A673 (cell line): ENCODE measurements at regions not wholly inside any gene's neighbourhood (a gene's known extent, or its start where the extent isn't known, plus 50 kb on each side); places are given as distances from the start of the nearest gene placed in this dataset.

ENCODE experiments used
- EZH2 ChIP-seq: fragments of 200-600 bp; sonication (generic); IDR thresholded peaks from 2 replicates; pipeline ENCODE4 v1.6.1; 2017; ENCODE audit warnings: borderline replicate concordance, low read depth, mild to moderate bottlenecking, mixed read lengths, antibody characterized with exemption, low read length; ENCODE audit not compliant: poor library complexity, severe bottlenecking
- TF ChIP-seq, protein P1 (sequence below): fragments of 300-800, 200-600 bp; sonication (generic); conservative IDR thresholded peaks from 2 replicates; pipeline ENCODE4 v1.5.1; 2017; ENCODE audit warnings: low read depth, mild to moderate bottlenecking, antibody characterized with exemption, low read length, moderate library complexity, mixed read lengths

DNA sequence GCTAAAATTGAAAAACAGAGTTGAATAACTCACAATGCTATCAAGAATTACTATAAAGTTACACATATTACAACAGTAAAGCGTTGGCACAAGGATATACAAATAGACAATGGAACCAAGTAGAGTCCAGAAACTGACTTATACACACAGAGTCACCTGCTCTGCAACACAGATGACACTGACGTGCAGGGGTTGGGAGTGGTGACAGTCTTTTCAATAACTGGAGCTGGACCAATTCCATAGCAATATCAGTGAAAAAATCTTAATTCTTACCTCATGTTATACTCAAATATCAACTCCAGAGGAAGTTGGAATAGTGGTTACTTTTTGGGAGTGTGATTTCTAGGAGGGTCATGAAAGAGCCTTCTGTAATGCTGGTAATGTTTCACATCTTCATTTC lies 62.5 kb upstream of the NPY start:
- TF ChIP-seq, protein P1, sequence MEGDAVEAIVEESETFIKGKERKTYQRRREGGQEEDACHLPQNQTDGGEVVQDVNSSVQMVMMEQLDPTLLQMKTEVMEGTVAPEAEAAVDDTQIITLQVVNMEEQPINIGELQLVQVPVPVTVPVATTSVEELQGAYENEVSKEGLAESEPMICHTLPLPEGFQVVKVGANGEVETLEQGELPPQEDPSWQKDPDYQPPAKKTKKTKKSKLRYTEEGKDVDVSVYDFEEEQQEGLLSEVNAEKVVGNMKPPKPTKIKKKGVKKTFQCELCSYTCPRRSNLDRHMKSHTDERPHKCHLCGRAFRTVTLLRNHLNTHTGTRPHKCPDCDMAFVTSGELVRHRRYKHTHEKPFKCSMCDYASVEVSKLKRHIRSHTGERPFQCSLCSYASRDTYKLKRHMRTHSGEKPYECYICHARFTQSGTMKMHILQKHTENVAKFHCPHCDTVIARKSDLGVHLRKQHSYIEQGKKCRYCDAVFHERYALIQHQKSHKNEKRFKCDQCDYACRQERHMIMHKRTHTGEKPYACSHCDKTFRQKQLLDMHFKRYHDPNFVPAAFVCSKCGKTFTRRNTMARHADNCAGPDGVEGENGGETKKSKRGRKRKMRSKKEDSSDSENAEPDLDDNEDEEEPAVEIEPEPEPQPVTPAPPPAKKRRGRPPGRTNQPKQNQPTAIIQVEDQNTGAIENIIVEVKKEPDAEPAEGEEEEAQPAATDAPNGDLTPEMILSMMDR: no peak
- no peak for TF ChIP-seq EZH2
